ENCODE measurements at regions not wholly inside any gene's neighbourhood (a gene's known extent, or its start where the extent isn't known, plus 50 kb on each side); places are given as distances from the start of the nearest gene placed in this dataset.

GRCh38 chr2:42960002-42960841, 167.8 kb upstream of the HAAO start:
- no peak overlapping the region for H3K9ac ChIP-seq (ENCODE audit: low read length)
- peaks cover 6% of the 10 kb centered on the region; the same call in 1 of the 2 replicates for H3K27me3 ChIP-seq (ENCODE audit: low read depth, low read length)
- H3K4me1 ChIP-seq (ENCODE audit: low read length) = no peaks in the 10 kb centered on the region
- H3K27ac ChIP-seq (ENCODE audit: low read length) = no peak overlapping the region
- H3K4me2 ChIP-seq (ENCODE audit: low read length) = no peak overlapping the region
- H2AFZ ChIP-seq (ENCODE audit: low read depth, low read length) = no peak overlapping the region
- no peaks in the 10 kb centered on the region for H3K79me2 ChIP-seq (ENCODE audit: low read length)
- H3K9me3 ChIP-seq (ENCODE audit: insufficient read depth, low read length) = no peaks in the 10 kb centered on the region
- H4K20me1 ChIP-seq (ENCODE audit: insufficient read depth, low read length) = no peaks in the 10 kb centered on the region
- no peak overlapping the region for H3K4me3 ChIP-seq (ENCODE audit: low read length)
- H3K36me3 ChIP-seq (replicated peaks; ENCODE audit: low read depth, low read length) = no peaks in the 10 kb centered on the region
- TF ChIP-seq CTCF (IDR thresholded peaks at IDR 0.05; ENCODE audit: low read depth, low read length) = no peak
- no peak for TF ChIP-seq EZH2phosphoT487 (IDR thresholded peaks at IDR 0.05; ENCODE audit: low read depth)

- H3K27ac ChIP-seq (ENCODE audit: low read length) = no peak overlapping the region
- no peaks in the 10 kb centered on the region for H3K36me3 ChIP-seq (replicated peaks; ENCODE audit: low read depth, low read length)
- no peak overlapping the region for H3K4me3 ChIP-seq (ENCODE audit: low read length)
- no peaks in the 10 kb centered on the region for H3K4me1 ChIP-seq (ENCODE audit: low read length)
- peaks cover 6% of the 10 kb centered on the region; the same call in 1 of the 2 replicates for H3K27me3 ChIP-seq (ENCODE audit: low read depth, low read length)
- no peaks in the 10 kb centered on the region for H3K79me2 ChIP-seq (ENCODE audit: low read length)
- no peaks in the 10 kb centered on the region for H3K9me3 ChIP-seq (ENCODE audit: insufficient read depth, low read length)
- H3K4me2 ChIP-seq (ENCODE audit: low read length) = no peak overlapping the region
- H4K20me1 ChIP-seq (ENCODE audit: insufficient read depth, low read length) = no peaks in the 10 kb centered on the region
- no peak overlapping the region for H3K9ac ChIP-seq (ENCODE audit: low read length)
- TF ChIP-seq EZH2phosphoT487 (IDR thresholded peaks at IDR 0.05; ENCODE audit: low read depth) (no peak), CTCF (IDR thresholded peaks at IDR 0.05; ENCODE audit: low read depth, low read length) (no peak)
- H2AFZ ChIP-seq (ENCODE audit: low read depth, low read length) = no peak overlapping the region
Measured at GRCh38 chr2:42959234-42960001, 167.0 kb upstream of the HAAO start.

- Histone ChIP-seq H3K4me2 (ENCODE audit: low read length) (no peak overlapping the region), H3K9ac (ENCODE audit: low read length) (no peak overlapping the region), H3K4me3 (ENCODE audit: low read length) (no peak overlapping the region), H2AFZ (ENCODE audit: low read depth, low read length) (no peak overlapping the region), H3K9me3 (ENCODE audit: insufficient read depth, low read length) (no peaks in the 10 kb centered on the region), H3K36me3 (replicated peaks; ENCODE audit: low read depth, low read length) (no peaks in the 10 kb centered on the region), H3K27me3 (ENCODE audit: low read depth, low read length) (peaks cover 6% of the 10 kb centered on the region; the same call in 1 of the 2 replicates), H4K20me1 (ENCODE audit: insufficient read depth, low read length) (no peaks in the 10 kb centered on the region), H3K27ac (ENCODE audit: low read length) (no peak overlapping the region), H3K4me1 (ENCODE audit: low read length) (no peaks in the 10 kb centered on the region), H3K79me2 (ENCODE audit: low read length) (no peaks in the 10 kb centered on the region)
- TF ChIP-seq EZH2phosphoT487 (IDR thresholded peaks at IDR 0.05; ENCODE audit: low read depth) (no peak), CTCF (IDR thresholded peaks at IDR 0.05; ENCODE audit: low read depth, low read length) (no peak)
Measured at GRCh38 chr2:42958741-42959233, 166.4 kb upstream of the HAAO start.

- Histone ChIP-seq H3K4me3 (ENCODE audit: low read length) (no peak overlapping the region), H3K79me2 (ENCODE audit: low read length) (no peaks in the 10 kb centered on the region), H3K9me3 (ENCODE audit: insufficient read depth, low read length) (no peaks in the 10 kb centered on the region), H2AFZ (ENCODE audit: low read depth, low read length) (no peak overlapping the region), H3K4me1 (ENCODE audit: low read length) (no peaks in the 10 kb centered on the region), H3K9ac (ENCODE audit: low read length) (no peak overlapping the region), H4K20me1 (ENCODE audit: insufficient read depth, low read length) (no peaks in the 10 kb centered on the region), H3K27ac (ENCODE audit: low read length) (no peak overlapping the region), H3K27me3 (ENCODE audit: low read depth, low read length) (peaks cover 6% of the 10 kb centered on the region; the same call in 1 of the 2 replicates), H3K4me2 (ENCODE audit: low read length) (no peak overlapping the region), H3K36me3 (replicated peaks; ENCODE audit: low read depth, low read length) (no peaks in the 10 kb centered on the region)
- no peak for TF ChIP-seq CTCF (IDR thresholded peaks at IDR 0.05; ENCODE audit: low read depth, low read length)
- TF ChIP-seq EZH2phosphoT487 (IDR thresholded peaks at IDR 0.05; ENCODE audit: low read depth) = no peak
Measured at GRCh38 chr2:42957861-42958301, 165.5 kb upstream of the HAAO start.
